ENCODE measurements at regions not wholly inside any gene's neighbourhood (a gene's known extent, or its start where the extent isn't known, plus 50 kb on each side); places are given as distances from the start of the nearest gene placed in this dataset.
A peak's percentile ranks its signal among the peaks of the same experiment; 100 is the strongest.

DNA sequence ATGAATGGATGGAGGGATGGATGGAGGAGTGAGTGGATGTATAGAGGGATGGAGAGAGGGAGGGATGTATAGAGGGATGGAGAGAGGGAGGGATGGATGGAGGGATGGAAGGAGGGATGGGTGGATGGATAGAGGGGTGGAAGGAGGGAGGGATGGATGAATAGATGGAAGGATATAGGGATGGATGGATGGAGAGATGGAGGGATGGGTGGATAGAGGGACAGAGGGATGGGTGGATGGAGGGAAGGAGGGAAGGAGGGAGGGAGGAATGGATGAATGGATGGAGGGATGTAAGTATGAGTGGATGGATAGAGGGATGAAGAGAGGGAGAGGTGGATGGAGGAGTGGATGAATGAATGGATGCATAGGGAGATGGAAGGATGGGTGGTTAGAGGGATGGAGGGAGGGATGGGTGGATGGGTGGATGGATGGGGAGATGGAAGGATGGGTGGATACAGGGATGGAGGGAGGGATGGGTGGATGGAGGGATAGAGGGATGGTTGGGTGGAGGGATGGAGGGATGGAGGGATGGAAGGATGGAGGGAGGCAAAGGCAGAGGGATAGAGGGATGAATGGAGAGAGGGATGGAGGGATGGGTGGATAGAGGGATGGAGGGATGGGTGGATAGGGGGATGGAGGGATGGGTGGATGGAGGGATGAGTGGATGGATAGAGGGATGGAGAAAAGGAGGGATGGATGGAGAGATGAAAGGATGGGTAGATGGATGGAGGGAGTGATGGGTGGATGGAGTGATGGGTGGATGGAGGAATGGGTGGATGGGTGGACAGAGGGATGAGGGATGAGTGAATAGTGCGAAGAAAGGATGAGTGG lies 313.8 kb downstream of the UACA start:
- peaks cover 0 to 17% (median 5%) of the 10 kb centered on the region in 4 donors for H3K4me1 ChIP-seq
- in situ Hi-C loops (cut with MboI; ENCODE audit: low pct_ligation_motif_present in 1 of 4, low pct_unique_long_range_greater_than_20kb in 1 of 4, low sequenced_read_pairs in 3 of 4) (no loop called here), intact Hi-C loops (cut with DNase I; ENCODE audit: low total_unique reads) (no loop called here)
- no peak for DNase-seq
- no peak overlapping the region for H3K4me3 ChIP-seq
- no peak overlapping the region for H3K27ac ChIP-seq
- TF ChIP-seq POLR2A (IDR thresholded peaks at IDR 0.05) (no peak), EP300 (IDR thresholded peaks at IDR 0.05; ENCODE audit: low read depth) (no peak), POLR2AphosphoS5 (IDR thresholded peaks at IDR 0.05) (no peak)
- TF ChIP-seq, protein P1, sequence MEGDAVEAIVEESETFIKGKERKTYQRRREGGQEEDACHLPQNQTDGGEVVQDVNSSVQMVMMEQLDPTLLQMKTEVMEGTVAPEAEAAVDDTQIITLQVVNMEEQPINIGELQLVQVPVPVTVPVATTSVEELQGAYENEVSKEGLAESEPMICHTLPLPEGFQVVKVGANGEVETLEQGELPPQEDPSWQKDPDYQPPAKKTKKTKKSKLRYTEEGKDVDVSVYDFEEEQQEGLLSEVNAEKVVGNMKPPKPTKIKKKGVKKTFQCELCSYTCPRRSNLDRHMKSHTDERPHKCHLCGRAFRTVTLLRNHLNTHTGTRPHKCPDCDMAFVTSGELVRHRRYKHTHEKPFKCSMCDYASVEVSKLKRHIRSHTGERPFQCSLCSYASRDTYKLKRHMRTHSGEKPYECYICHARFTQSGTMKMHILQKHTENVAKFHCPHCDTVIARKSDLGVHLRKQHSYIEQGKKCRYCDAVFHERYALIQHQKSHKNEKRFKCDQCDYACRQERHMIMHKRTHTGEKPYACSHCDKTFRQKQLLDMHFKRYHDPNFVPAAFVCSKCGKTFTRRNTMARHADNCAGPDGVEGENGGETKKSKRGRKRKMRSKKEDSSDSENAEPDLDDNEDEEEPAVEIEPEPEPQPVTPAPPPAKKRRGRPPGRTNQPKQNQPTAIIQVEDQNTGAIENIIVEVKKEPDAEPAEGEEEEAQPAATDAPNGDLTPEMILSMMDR (IDR thresholded peaks at IDR 0.05), result no peak
- WGBS, 2 donors (ENCODE audit: low coverage in 1 of 2), result 85 to 86% methylated on average over 1 of the region's 1 CpG
- H3K36me3 ChIP-seq, result no peaks in the 10 kb centered on the region
- no peaks in the 10 kb centered on the region for H3K9me3 ChIP-seq
- H3K27me3 ChIP-seq, result peaks cover 12% of the 10 kb centered on the region

DNA sequence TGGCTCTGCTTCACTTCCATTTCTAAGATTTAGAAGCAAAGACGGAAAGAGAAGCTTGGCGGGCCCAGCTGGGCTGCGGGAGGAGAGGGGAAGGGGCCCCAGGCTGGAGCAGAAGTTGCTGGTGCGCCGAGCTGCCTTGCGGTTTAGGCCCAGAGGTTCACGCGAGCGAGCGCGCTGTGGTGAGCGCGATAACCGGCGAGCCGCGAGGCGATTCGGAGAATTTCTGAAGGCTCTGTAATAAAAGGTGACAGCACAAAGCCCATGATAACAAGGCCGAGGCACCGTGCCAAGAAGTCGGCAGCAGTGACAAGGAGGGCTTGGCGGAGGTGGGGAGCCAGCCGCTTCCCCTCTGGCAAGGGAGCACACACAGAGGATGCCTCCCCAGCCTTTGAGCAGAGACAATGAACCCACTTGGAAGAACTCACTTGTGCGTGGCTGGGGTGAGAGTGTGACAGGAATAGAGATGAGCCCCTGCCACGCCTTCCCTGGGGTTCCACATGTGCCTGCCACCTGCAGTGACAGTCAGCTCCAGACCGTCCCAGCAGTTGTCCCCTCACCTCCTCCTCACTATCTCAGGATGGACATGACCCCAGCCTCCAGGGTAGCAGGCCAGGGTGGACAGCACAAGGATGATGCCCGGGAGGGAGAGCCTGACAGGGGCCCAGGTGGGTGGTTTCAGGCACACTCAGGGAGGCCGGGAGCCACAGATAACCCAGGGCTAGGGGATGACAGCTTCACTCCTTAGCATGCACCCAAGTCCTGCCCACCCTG lies 315.2 kb downstream of the UACA start:
- no peak overlapping the region for H3K27ac ChIP-seq
- H3K4me1 ChIP-seq, result peaks cover 0 to 17% (median 5%) of the 10 kb centered on the region in 4 donors
- peaks cover 12% of the 10 kb centered on the region for H3K27me3 ChIP-seq
- no peaks in the 10 kb centered on the region for H3K36me3 ChIP-seq
- in situ Hi-C loops (cut with MboI; ENCODE audit: low pct_ligation_motif_present in 1 of 4, low pct_unique_long_range_greater_than_20kb in 1 of 4, low sequenced_read_pairs in 3 of 4) (no loop called here), intact Hi-C loops (cut with DNase I; ENCODE audit: low total_unique reads) (no loop called here)
- H3K9me3 ChIP-seq, result no peaks in the 10 kb centered on the region
- TF ChIP-seq POLR2A (IDR thresholded peaks at IDR 0.05) (no peak), POLR2AphosphoS5 (IDR thresholded peaks at IDR 0.05) (no peak), EP300 (IDR thresholded peaks at IDR 0.05; ENCODE audit: low read depth) (no peak)
- TF ChIP-seq, protein P1 (IDR thresholded peaks at IDR 0.05), result no peak
- H3K4me3 ChIP-seq, result no peak overlapping the region
- WGBS, 2 donors (ENCODE audit: low coverage in 1 of 2), result 45 to 60% methylated on average over 1 to 29 of the region's 29 CpGs
- DNase-seq, result peak; percentile 30

DNA sequence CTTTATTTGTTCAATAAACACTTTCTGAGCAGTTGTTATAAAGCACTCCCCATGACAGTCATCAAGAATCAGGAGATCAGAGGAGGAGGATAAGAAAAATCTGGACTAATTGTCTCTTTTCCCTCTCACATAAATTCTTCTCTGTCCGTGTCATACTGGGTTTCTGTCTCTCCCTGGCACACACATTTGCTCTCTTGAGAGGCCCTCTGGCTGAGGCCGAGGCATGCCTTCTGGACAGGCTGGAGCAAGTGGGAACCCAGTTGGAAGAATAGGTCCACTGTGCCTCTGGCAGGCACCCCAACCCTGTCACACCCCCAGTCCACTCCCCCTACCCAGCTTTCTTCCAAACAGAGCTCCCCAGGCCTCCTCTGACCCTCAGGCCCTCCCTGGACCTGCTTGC lies 315.8 kb downstream of the UACA start:
- no peak for DNase-seq
- peaks cover 12% of the 10 kb centered on the region for H3K27me3 ChIP-seq
- intact Hi-C loops (cut with DNase I; ENCODE audit: low total_unique reads), result no loop called here
- H3K4me3 ChIP-seq, result no peak overlapping the region
- 61% methylated on average over 2 of the region's 2 CpGs; no CpG with 5 or more reads in 1 of the 2 donors for WGBS, 2 donors (ENCODE audit: low coverage in 1 of 2)
- no peaks in the 10 kb centered on the region for H3K9me3 ChIP-seq
- H3K4me1 ChIP-seq, result peaks cover 0 to 17% (median 5%) of the 10 kb centered on the region in 4 donors
- no peaks in the 10 kb centered on the region for H3K36me3 ChIP-seq
- H3K27ac ChIP-seq, result no peak overlapping the region
- TF ChIP-seq, protein P1 (IDR thresholded peaks at IDR 0.05), result no peak
- in situ Hi-C loops (cut with MboI; ENCODE audit: low pct_ligation_motif_present in 1 of 4, low pct_unique_long_range_greater_than_20kb in 1 of 4, low sequenced_read_pairs in 3 of 4), result no loop called here

DNA sequence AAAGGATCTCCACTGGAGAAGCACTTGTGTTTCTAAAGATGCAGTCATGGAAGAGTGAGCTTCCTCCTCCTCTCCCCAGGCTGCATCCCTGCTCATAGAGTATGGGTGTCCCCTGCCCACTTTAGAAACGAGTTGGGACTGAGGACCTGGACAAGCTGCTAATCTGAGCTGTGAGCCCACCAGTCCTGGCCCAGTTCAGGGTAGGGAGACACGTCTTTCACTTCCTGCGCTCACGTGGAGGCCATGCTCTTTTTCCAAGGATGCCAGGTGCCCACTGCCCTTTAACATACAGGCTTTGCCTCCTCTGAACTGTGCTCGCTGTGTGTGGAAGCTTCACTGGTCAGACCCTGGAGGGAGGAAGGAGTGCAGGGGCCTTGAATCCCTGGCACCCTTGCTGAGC lies 316.3 kb downstream of the UACA start:
- Histone ChIP-seq H3K27me3 (peaks cover 12% of the 10 kb centered on the region), H3K4me1 (peaks cover 0 to 14% (median 5%) of the 10 kb centered on the region in 4 donors), H3K4me3 (no peak overlapping the region), H3K27ac (no peak overlapping the region), H3K9me3 (no peaks in the 10 kb centered on the region), H3K36me3 (no peaks in the 10 kb centered on the region)
- in situ Hi-C loops (cut with MboI; ENCODE audit: low pct_ligation_motif_present in 1 of 4, low pct_unique_long_range_greater_than_20kb in 1 of 4, low sequenced_read_pairs in 3 of 4), result no loop called here
- intact Hi-C loops (cut with DNase I; ENCODE audit: low total_unique reads), result no loop called here
- DNase-seq, result no peak
- WGBS, 2 donors (ENCODE audit: low coverage in 1 of 2), result 81% methylated on average over 5 of the region's 5 CpGs; no CpG with 5 or more reads in 1 of the 2 donors
- TF ChIP-seq POLR2AphosphoS5 (IDR thresholded peaks at IDR 0.05) (no peak), EP300 (IDR thresholded peaks at IDR 0.05; ENCODE audit: low read depth) (no peak), POLR2A (IDR thresholded peaks at IDR 0.05) (no peak)
- TF ChIP-seq, protein P1 (IDR thresholded peaks at IDR 0.05), result no peak

Data from transverse colon (tissue), 4 donors.